Stimulated activated CD8-positive, alpha-beta memory T cell treated with anti-CD3 and anti-CD28 coated beads, Interleukin-7, amount 100 ng/mL, for 1 hour (primary cell): ENCODE measurements at regions not wholly inside any gene's neighbourhood (a gene's known extent, or its start where the extent isn't known, plus 50 kb on each side); places are given as distances from the start of the nearest gene placed in this dataset.
"Not testable (repeated sequence)": the region's sequence is repeated elsewhere in the genome, so short reads cannot be mapped to it uniquely, and the experiment has no call there.

Experiments used
- DNase-seq, 2 donors: peaks; one replicate each; pipeline ENCODE4 v3.0.0-alpha.2; 2020; ENCODE audit warnings: low read depth in 2 of 2

DNA sequence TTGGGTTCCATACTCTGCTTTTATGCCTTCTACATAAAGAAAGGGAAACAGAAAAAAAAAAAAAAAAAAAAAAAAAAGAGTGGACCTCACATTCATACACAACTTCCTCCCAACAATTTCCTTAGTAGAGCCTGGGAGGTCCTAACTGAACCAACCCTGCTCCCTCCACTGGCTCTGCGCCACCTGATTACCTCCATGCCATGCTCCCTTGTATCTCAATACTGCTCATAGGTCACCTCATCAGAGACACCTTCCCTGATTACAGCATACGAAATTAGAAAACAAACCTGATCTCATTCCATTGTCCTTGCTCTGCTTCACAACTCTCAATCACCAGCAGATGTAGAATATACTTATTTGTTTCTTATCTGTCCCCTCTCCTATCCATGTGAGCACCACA is 134.2 kb upstream of the EYA4 start:
- DNase-seq = no peak

DNA sequence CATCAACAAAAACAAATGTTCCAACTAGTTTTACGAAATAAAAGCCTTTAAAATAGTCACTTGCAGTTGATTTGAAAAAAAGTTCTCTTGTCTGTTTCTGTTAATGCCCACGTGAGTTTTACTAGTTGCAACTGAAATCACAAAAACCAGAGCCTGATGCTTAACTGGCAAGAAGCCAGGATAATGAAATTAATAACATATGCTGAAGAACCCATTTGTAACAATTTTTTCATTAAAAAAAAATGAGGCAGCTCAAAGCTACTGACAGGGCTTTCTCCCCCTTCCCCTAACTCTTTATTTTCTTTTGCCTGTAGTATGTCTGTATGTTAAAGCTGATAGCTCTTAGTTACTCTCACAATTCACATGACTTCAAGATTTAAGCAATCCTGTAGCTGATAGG is 132.7 kb upstream of the EYA4 start:
- DNase-seq = no peak

DNA sequence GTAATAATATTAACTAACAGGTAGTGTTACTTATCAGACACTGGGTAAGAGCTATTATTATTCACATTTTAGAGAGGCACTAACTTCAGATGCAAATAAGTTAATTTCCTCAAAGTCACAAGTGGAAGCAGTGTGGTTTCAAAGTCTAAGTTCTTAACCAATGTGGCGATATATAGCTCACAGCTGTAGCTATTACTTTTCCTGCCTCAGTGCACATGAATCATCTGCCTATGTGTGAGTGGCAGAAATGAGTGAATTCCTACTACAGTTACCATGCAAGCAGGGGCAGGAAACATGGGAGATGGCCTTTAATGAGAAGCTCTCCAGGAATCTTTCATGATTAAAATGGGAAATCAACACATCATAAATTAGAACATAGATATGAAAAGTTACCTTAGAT is 126.2 kb upstream of the EYA4 start:
- no peak for DNase-seq

DNA sequence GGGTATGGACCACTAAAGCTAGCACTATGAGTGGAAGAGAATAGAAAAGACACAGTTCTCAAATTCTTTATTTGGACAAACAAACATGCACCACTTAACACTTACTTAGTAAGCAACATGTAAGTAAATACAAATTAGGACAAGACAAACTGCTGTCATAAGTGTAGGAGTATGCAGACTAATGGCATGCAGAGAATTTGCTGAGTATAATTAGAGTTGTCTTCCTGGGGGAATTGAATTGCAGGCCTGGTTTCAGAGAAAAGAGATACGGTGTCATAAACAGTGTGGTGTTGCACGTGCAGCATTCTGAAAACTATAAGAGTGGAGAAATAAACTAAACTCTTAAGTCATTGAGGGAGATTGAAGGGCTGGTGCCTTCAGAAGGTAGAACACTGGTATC is 125.2 kb upstream of the EYA4 start:
- DNase-seq = no peak

DNA sequence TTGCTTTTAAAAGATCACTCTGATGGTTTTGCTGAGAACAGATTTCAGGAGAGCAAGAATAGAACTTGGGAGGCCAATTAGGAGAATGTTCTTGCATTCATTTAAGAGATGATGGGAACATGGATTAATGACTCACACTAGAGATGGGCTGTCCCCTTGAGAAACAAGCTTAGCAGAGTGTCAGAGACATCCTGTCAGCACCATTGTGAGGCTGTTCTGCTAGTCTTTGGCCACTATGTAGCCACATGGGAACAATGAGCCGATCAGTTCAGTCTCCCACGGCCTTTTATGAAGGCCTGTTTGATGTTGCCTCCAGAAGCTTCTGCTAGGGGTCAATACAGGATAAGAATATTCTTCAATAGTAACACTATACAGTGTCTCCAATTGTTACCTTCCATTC is 113.0 kb upstream of the EYA4 start:
- DNase-seq = no peak

DNA sequence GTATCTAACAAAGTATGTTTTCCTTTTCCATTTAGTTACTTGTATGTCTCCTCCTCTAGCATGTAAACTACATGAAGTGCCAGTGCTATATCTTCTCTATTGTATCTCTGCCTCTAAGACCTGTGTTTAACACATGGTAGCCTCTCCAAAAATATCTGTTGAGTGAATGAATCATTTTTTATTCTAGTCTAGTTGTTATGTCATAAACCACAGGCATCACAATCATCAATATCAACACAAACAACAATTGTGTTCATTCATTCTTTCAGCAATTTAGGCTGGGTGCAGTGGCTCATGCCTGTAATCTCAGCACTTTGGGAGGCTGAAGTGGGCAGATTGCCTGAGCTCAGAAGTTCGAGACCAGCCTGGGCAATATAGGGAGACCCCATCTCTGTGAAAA is 111.6 kb upstream of the EYA4 start:
- no peak for DNase-seq

DNA sequence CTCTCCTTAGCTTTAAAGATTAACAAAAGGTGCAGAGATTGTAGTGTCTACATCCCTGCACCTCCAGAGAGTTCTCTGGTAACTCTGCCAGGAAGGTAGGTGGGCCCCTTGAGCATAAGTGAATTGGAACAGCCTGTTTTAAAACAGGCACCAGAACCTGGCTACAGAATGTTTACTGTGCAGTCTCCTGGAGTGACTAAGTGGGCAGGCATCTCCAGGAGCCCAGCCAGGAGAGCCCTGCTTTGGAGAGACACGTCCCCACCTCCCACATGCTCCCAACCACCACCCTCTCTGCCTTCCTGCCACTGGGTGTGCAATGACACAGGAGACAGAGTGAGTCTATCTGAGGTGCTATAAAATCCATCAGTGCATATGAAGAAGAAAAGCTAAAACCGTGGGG is 110.3 kb upstream of the EYA4 start:
- no peak for DNase-seq

DNA sequence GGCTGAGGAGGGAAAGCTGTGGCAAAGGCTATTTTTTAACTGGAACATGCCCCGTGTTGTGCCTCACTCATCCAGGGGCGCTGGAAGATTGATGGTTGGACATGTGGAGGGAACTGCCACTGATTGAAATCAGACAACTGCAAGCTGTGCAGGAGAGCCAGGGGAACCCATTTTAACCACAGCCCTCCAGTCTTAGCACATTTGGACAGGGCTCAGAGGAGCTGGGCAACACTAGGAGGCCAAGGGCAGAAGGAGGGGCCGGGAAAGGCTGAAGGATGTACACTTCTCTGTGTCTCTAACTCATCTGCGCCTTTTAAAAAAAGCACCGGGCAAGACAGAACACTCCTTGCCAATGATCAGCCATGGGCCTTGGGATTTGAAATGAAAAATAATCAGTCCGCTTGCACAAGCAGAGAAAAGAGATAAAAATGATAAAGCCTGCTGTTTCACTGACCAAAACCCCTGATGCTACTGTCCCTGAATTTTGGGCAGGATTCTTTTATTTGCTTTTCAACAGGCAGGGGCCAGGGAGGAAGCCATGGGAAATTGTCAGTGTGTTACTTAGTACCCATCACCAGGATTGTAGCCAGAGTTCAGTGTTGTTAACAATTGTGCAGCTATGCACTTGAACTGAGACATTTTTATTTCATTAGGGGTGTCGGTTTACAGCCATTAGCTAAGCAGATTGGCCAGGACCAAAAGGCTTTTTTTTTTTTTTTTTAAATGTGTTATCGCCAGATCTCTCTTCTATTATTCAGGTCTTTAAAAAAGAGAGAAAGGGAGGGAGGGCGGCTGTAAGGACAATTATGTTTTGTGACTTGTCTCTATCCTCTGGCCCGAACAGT is 109.3 kb upstream of the EYA4 start:
- no peak for DNase-seq

DNA sequence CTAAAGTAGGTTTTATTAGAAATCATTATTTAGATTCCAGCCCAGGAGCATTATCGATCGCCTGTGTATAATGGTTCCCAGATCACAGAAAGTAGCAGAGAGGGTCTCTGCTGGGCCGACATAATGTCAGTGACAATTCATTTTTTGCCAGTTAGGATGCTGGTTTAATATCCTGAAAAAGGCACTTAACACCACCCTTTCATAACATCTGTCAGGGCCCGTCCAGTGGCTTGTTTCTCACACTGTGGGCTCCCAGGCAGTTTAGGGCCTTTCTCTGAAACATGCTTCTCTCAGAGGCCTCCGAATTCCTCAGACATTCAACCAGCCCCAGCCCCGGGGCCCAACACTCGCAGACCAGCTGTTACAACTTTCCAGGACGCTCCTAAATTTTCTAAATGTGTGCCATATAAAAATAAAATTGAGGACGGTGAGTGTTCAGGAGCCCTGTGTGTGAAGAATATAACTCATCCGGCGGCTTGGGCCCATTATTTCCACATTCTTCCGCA is 108.6 kb upstream of the EYA4 start:
- no peak for DNase-seq

DNA sequence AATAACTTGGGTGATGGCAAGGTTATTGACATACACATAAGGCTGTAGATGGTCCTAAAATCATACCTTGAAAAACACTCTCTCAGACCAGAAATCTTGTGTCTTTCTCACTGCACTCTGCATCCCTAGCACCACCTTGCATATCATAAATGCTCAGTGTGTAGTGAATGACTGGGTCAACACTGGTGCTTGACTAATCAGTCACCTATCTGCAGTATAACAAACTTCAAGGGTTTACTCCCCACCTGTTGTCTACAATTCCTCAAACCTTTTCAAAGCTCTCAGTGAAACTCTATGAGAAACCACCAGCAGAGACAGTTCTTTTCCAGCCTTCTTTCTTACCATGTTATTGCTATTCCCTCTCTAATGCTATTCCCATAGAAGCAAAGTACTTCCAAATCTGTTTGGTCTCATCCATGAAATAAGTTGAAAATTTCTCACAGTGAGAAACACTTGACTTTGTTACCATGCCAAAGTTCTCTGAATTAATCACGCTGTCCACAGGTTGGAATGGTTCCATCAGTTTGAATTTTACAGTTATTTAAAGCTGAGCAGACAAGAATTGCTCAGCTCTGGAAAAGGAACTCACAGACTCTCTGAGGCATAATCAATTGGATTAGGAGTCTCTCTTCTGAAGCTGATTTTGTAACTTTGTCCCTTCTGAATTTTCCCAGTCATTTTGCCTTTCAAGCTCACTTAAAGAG is 104.8 kb upstream of the EYA4 start:
- no peak for DNase-seq

DNA sequence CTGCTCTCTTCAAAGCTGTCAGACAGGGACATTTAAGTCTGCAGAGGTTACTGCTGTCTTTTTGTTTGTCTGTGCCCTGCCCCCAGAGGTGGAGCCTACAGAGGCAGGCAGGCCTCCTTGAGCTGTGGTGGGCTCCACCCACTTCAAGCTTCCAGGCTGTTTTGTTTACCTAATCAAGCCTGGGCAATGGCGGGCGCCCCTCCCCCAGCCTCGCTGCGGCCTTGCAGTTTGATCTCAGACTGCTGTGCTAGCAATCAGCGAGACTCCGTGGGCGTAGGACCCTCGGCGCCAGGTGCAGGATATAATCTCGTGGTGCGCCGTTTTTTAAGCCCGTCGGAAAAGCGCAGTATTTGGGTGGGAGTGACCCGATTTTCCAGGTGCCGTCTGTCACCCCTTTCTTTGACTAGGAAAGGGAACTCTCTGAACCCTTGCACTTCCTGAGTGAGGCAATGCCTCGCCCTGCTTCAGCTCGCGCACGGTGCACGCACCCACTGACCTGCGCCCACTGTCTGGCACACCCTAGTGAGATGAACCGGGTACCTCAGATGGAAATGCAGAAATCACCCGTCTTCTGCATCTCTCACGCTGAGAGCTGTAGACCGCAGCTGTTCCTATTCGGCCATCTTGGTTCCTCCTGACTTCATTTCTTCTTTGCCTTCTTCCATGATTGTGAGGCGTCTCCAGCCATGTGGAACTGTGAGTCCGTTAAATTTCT is 93.5 kb upstream of the EYA4 start:
- DNase-seq = not testable (repeated sequence)

DNA sequence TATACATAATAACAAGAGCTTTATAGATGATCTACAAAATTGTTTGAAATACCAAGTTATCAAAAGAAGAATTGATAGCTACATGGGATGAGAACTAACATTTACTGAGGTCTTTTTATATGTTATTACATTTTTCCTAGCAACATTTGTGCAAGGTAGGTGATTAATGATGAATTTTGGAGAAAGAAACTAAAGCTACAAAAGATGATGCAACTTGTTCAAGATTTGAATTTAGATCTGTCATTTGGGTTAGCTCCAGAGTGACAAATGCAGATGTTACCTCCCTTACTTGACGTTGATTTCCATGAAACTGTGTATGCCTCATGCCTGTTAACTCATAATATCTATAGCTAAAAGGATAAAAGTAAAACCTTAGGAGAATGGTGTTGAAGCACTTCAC is 84.5 kb upstream of the EYA4 start:
- DNase-seq = no peak

DNA sequence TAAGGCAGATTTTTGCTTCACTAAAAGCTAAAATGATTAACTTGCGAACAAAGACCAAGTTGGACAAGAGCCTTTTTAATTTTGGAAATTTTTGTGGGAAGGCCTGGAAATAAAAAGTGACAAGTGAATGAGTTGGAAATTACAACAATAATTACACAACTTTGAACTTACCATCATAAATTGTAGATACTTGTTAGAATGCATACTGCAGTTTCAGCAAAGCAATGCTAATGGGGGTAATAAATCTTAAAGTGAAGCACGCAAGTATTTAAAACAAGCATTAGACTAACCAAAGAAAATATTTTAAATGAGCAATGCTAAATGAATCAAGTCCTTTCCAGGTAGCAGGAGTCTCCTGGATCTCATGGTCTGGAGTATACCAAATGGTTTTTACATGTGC is 83.2 kb upstream of the EYA4 start:
- DNase-seq = no peak

DNA sequence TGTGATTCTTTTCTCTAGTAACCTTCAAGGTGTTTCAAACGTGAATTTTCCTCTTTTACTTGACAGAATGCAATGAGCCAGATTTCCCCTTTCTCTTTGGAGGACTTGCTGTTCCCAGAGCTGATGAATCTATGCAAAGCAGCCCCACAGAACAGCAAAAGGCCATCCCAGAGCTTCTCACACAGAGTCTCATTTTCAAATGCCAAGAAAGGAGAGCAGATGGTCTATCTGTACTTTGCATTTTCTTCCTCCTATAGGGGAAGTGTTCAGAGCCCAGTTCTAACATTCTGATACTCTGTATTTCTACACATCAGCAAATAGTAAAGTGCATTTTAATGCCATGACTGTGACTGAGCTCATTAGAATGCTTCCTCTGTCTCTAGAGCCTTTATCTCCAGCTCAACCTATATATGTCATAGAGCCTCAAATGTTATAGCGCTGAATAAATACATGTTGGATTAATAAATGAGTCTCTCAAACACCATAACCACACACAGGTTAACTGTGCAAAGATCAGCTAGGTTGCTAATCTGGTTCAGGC is 81.8 kb upstream of the EYA4 start:
- no peak for DNase-seq

DNA sequence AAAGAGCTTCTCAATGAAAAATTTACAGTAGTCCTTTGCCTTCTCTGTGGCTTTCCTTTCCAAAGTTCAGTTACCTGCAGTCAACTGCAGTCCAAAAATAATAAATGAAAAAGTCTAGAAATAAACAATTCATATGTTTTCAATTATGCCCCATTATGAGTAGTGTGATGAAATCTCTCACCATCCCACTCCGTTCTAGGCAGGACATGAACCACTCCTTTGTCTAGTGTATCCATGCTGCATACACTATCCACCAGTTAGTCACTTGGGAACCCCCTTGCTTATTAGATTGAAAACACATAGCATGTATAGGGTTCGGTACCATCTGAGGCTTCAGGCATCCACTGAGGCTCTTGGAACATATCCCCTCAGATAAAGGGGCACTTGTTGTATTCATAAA is 80.6 kb upstream of the EYA4 start:
- DNase-seq = no peak

DNA sequence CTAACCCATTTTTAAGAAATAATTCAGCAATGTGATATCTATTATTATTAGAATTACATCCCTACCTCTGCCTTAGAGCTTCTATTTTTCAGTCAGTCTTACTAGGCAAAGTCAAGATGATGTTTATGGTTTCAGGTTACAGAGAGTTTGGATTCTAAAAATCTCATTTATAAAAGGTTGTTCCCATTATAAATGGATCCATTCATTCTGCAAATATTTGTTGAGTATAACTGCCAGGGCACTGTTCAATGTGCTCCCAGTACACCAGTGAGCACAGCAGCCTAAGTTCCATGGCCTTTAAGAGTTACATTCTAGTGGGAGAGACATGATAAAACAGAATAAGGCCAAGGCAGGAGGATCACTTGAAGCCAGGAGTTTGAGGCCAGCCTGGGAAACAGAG is 75.9 kb upstream of the EYA4 start:
- no peak for DNase-seq

DNA sequence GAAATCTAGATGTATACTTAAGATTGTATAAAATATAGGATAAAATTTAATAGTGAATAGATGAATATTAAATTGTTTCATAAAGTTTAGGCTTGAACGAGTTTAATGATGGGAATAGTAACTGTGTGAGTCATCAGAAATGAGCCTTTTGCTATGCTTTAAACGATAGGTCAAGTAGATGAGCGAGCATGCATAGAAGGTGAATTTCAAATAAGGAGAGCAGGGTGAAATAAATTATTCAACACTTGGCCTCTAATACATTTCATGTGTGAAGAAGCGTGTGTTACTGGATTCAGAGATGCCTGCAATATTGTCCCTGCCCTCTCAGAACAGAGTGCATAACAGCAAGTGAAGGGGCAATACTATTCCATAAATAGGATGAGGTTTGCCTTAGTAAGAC is 74.4 kb upstream of the EYA4 start:
- DNase-seq = no peak

DNA sequence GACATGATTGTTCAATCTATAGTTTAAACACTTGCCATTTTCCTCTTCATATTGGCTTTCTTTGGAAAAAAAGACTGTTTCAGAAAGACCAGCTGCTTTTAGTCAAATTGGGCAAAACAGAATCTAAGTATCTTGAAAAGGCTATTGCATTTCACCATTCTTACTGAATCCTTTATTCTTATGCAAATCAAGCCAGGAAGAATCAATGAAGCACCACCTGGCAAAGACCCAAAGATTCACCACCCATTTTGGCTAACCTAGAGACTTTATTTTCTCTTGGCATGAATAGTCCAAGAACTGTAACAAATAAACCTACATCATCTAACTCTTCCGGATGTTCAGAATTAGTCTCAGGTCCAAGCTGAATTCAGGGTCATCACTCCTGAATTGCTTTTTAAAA is 71.3 kb upstream of the EYA4 start:
- DNase-seq = no peak

DNA sequence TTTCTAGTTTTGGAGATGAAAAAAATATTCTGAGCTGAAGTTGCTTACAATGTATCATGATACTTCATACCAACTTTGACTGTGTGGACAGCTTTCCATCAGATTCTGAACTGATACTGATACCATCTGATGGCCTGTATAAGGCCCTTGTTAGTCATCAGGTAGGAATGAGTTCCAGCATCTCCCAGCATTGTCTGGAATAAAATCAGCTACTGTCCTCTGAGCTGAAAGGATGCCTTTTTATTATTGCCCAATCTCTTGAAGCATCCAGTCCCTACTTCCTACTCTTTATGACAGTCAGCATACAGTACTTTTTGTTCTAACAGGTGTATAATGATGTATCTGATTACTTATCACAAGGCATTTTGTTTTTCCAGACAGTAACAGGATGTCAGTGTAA is 70.6 kb upstream of the EYA4 start:
- DNase-seq = no peak

DNA sequence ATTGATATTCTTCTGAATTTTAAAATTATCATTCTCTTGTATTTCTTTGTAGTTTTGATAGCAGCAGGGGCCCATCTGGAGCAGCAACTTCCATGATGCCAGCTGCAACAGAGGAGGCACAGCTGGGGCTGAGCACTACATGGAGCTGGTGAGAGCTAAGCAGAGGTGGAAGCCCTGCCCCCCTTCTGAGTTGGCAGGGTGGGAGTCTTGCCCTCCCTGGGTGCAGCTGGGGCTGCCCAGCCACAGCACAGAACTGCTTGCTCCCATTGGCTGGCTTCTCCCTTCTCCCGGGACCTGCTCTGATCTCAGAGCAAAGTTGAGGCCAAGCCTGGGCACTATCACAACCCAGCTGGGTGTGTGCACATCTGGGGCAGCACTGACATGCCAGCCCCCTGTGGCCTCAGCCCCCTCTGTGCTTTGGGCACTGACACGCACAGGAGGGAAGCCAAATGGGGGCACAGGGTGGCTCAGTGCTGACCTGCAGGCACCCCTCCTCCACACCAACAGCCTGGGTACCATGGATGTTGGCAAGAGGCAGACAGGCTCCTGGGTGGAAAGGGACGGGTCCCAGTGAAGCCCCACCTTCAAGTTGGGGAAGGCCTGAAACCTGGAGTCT is 69.1 kb upstream of the EYA4 start:
- no peak for DNase-seq

DNA sequence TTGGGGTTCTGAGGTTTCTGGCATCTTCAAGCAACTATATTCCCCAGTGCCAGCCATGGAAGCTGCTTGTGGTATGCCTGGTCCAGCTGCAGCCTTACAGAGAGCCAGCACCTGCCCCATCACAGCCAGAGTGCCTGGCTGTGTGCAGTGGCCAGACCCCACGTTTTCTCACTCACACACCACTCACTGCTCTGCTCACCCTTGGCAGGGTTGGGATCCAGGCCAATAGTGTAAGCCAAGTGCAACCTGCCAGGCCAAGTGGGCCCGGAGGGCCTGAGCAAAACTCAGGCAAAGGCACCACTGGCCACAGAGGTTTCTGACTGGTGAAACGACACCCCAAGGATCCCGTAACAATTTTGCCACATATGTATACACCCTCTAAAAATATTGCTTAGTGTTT is 67.9 kb upstream of the EYA4 start:
- no peak for DNase-seq

DNA sequence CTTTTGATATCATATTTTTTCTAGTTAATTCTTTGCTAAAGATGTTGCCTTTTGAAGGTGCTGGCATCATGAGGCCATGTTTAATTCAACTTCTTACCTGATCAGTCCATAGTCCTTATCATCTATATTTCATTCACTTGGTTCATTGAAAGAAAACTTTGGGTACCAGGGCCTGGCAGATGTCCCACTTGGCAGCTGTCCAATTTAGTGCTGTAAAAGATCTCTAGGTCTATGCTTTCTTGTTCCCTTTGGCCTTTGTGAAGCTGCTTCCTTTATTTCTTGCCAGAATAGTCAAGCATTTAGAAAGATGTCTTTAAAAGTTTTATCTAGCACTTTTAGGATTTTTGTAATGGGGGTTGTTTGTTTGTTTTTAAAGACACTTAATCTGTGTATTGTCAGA is 61.7 kb upstream of the EYA4 start:
- DNase-seq = no peak
